Activated T-helper 2 cell treated with anti-CD3 and anti-CD28 coated beads, Interferon-gamma antibody, Interleukin-2, Interleukin-4, amounts not matched to agents 10 μg/mL and 5 μg/mL and 100 μg/mL, durations not matched to agents 14 hours and 24 hours and 36 hours (primary cell): ENCODE measurements at regions not wholly inside any gene's neighbourhood (a gene's known extent, or its start where the extent isn't known, plus 50 kb on each side); places are given as distances from the start of the nearest gene placed in this dataset.
"Not testable (repeated sequence)": the region's sequence is repeated elsewhere in the genome, so short reads cannot be mapped to it uniquely, and the experiment has no call there.

Experiments used
- DNase-seq: peaks from one replicate; pipeline ENCODE4 v3.0.0; 2021; ENCODE audit warnings: low spot score
- H3K27ac Mint-ChIP-seq: one replicate; pipeline ENCODE4 v1.8.0; 2021; ENCODE audit warnings: mixed read lengths
- H3K27me3 Mint-ChIP-seq: one replicate; pipeline ENCODE4 v1.8.0; 2021; ENCODE audit warnings: low read depth, mixed read lengths
- H3K36me3 Mint-ChIP-seq: one replicate; pipeline ENCODE4 v1.8.0; 2021; ENCODE audit warnings: low read depth, mixed read lengths
- H3K4me1 Mint-ChIP-seq: one replicate; pipeline ENCODE4 v1.8.0; 2021; ENCODE audit warnings: low read depth, mixed read lengths
- H3K4me3 Mint-ChIP-seq: one replicate; pipeline ENCODE4 v1.8.0; 2021; ENCODE audit warnings: low read depth, mild to moderate bottlenecking, moderate library complexity, mixed read lengths
- H3K9me3 Mint-ChIP-seq: one replicate; pipeline ENCODE4 v1.8.0; 2021; ENCODE audit warnings: mixed read lengths
- intact Hi-C: fragments of 100-400 bp; cut with micrococcal nuclease; formaldehyde crosslinking; loops from one replicate; pipeline ENCODE4 v1.15.1; 2023

DNA sequence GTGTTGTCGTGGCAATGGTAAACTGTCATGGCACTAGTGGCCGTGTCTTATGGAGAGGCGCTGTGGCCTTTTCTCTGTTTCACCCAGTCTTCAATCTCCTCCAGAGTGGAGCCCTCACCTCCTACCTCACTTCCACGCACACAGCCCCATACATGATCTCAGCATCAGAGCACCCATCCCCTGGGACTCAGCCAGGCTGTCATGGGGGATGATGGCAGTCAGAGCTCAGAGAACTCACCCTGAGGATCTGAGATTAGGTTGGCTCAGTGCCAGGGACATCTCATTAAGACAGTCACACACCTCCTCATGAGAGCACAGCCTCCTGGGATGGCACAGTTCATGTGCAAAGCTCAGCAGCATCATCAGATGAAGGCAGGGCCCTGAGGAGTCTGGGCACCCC lies 316.3 kb downstream of the ADGRD1 start:
- DNase-seq, intact Hi-C loops, H3K4me1 Mint-ChIP-seq, H3K4me3 Mint-ChIP-seq, H3K27ac Mint-ChIP-seq, H3K36me3 Mint-ChIP-seq, H3K9me3 Mint-ChIP-seq, H3K27me3 Mint-ChIP-seq: not testable (repeated sequence)

DNA sequence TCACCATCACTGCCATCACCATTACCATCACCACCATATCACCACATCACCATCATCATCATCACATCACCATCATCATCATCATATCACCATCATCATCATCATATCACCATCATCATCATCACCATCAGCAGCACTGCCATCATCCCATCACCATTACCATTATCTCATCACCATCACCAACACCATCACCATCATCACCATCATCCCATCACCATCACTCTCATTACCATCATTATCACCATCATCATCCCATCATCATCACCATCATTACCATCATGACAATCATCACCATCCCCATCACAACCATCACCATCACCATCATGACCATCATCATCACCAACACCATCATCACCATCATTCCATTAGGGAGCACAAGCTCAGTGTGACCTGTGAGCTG lies 318.0 kb downstream of the ADGRD1 start:
- no peak for DNase-seq
- H3K4me1 Mint-ChIP-seq: no peaks in the 10 kb centered on the region
- H3K36me3 Mint-ChIP-seq: no peaks in the 10 kb centered on the region
- H3K9me3 Mint-ChIP-seq: no peaks in the 10 kb centered on the region
- H3K27ac Mint-ChIP-seq: no peak overlapping the region
- H3K4me3 Mint-ChIP-seq: no peak overlapping the region
- no peaks in the 10 kb centered on the region for H3K27me3 Mint-ChIP-seq
- intact Hi-C loops: no loop called here

DNA sequence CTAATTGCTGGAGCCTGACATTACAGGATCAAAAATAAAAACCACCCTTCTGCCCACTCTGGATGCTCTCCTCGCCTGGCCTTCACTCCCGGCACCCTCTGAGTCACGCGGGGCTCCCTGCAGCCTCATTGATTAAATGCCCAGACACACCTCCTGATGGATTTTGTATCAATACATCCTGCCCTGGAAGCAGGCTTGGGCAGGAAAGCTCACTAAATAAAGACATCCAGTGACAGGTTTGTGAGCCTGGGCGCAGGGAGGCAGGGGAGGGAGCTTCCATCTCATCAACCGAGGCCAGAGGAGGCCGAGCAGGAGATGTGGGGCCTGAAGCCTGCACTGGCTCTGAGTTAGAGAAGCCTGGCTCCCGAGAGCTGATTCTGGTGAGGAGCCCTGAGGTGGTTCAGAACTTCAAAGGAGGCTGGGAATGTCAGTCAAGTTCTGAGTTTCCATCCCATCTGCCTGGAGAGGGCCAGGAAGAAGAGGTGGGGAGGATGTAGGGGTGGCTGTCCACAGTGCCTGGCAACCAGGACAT lies 318.6 kb downstream of the ADGRD1 start:
- intact Hi-C loops, H3K27ac Mint-ChIP-seq, H3K27me3 Mint-ChIP-seq, H3K9me3 Mint-ChIP-seq, H3K36me3 Mint-ChIP-seq, H3K4me1 Mint-ChIP-seq, H3K4me3 Mint-ChIP-seq, DNase-seq: not testable (repeated sequence)

DNA sequence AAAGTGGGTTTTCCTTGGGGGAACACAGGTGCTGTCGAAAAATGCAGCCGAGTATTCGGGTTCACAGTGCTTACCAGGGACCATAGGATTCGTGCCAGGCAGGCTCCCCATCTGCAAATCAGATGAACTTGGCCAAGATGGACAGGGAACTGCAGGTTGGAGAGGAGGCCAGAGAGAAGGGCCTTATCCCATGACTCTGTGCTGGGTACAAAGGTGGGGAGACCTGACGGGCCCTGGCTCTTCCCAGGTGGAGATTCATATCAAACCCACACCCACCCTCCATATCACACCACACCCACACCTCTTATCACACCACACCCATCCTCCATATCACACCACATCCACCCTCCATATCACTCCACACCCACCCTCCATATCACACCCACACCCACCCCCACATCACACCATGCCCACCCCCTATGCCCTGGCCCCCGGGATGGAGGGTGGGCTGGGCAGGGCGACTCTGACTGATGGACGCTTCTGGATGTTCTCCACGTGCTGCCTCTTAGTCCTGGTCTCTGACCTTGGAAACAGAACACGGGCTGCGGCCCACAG lies 319.7 kb downstream of the ADGRD1 start:
- H3K27ac Mint-ChIP-seq: no peak overlapping the region
- no peaks in the 10 kb centered on the region for H3K36me3 Mint-ChIP-seq
- H3K4me3 Mint-ChIP-seq: no peak overlapping the region
- intact Hi-C loops: no loop called here
- no peaks in the 10 kb centered on the region for H3K4me1 Mint-ChIP-seq
- no peaks in the 10 kb centered on the region for H3K9me3 Mint-ChIP-seq
- H3K27me3 Mint-ChIP-seq: no peaks in the 10 kb centered on the region
- no peak for DNase-seq

DNA sequence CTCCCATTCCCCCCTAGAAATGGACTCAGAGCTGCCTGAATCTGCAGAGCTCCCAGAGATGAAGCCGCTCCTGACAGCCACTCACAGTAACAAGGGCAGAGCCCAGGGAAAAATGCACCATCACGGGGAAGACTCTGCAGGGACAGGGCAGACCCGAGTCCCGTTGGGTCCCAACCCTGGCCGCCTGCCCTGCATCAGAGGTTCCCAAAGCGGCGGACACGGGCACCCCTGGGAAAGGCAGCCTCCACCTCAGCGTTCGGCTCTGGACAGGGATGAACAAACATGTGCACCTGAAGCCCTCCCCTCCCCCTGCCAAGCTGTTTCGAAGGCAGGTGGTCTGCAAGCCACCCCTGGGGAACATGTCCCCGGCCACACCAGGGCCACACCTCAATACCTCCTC lies 320.4 kb downstream of the ADGRD1 start:
- DNase-seq: no peak
- H3K27ac Mint-ChIP-seq: no peak overlapping the region
- H3K27me3 Mint-ChIP-seq: no peaks in the 10 kb centered on the region
- H3K4me1 Mint-ChIP-seq: no peaks in the 10 kb centered on the region
- no peaks in the 10 kb centered on the region for H3K9me3 Mint-ChIP-seq
- intact Hi-C loops: no loop called here
- no peak overlapping the region for H3K4me3 Mint-ChIP-seq
- H3K36me3 Mint-ChIP-seq: no peaks in the 10 kb centered on the region

DNA sequence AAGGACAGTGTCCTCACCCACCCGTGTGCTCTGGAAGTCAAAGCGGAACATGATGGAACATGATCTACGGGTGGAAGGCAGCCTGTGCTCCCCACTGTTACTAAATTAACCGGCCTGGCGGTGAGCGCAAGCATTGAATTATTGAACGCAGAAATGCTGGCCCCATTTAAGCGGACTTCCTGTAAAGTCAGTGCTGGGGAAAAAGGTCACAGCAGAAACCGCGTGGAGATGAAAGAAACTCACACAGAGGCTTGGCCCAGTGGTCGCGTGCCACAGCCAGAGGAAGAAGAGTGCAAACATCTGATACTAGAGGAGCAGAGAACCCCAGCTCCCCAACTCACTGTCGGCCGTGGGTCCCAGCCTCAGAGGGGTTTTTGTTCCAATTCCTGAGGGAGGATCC lies 321.2 kb downstream of the ADGRD1 start:
- no peaks in the 10 kb centered on the region for H3K4me1 Mint-ChIP-seq
- intact Hi-C loops: no loop called here

DNA sequence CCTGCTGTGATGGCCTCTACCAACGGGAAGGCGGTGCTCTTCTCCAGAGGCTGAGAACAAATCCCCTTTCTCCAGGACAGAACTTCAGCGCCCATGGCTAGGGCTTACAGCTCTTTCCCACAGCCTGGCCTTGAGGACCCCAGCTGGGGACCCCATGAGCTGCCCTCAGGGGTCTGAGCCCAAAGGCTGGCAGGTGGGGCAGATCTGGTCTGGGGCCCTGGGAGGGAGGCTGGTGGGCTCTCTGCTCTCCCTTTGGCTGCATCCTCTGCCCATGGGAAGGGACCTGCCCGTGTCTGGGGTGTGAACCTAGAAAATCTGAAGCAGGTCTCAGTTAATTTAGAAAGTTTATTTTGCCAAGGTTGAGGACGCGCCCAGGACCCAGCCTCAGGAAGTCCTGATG lies 322.1 kb downstream of the ADGRD1 start:
- Mint-ChIP-seq H3K27me3 (no peaks in the 10 kb centered on the region), H3K9me3 (no peaks in the 10 kb centered on the region), H3K36me3 (no peaks in the 10 kb centered on the region), H3K4me3 (no peak overlapping the region), H3K4me1 (no peaks in the 10 kb centered on the region), H3K27ac (no peak overlapping the region)
- DNase-seq: no peak
- intact Hi-C loops: no loop called here

More for the DNA sequence above, 321.2 kb downstream of the ADGRD1 start:
- no peaks in the 10 kb centered on the region for H3K9me3 Mint-ChIP-seq
- no peak overlapping the region for H3K4me3 Mint-ChIP-seq
- no peak for DNase-seq
- no peaks in the 10 kb centered on the region for H3K36me3 Mint-ChIP-seq
- H3K27ac Mint-ChIP-seq: no peak overlapping the region
- H3K27me3 Mint-ChIP-seq: no peaks in the 10 kb centered on the region

DNA sequence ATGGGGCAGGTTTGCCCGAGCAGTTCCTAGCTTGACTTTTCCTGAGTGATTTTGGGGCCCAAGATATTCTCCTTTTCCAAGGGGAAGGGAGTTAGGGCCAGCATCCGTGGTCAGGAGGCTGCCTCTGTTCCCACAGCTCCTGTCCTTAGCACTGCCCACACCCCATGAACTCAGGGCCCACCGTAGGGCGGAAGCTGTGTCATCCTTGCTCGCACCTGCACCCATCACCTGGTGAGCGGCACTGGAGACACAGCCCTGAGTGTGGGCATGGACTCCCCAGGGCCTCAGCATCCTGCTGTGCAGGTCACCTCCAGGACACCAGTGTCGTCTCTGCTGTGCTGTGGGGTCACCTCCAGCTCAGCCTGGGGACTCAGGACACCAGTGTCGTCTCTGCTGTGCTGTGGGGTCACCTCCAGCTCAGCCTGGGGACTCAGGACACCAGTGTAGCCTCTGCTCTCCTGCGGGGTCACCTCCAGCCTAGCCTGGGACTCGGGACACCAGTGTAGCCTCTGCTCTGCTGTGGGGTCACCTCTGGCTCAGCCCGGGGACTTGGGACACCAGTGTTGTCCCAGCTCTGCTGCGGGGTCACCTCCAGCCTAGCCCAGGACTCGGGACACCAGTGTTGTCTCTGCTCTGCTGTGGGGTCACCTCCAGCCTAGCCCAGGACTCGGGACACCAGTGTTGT lies 322.9 kb downstream of the ADGRD1 start:
- Mint-ChIP-seq H3K4me1 (no peaks in the 10 kb centered on the region), H3K9me3 (no peaks in the 10 kb centered on the region), H3K4me3 (no peak overlapping the region), H3K27ac (no peak overlapping the region), H3K27me3 (no peaks in the 10 kb centered on the region), H3K36me3 (no peaks in the 10 kb centered on the region)
- intact Hi-C loops: no loop called here
- DNase-seq: no peak

DNA sequence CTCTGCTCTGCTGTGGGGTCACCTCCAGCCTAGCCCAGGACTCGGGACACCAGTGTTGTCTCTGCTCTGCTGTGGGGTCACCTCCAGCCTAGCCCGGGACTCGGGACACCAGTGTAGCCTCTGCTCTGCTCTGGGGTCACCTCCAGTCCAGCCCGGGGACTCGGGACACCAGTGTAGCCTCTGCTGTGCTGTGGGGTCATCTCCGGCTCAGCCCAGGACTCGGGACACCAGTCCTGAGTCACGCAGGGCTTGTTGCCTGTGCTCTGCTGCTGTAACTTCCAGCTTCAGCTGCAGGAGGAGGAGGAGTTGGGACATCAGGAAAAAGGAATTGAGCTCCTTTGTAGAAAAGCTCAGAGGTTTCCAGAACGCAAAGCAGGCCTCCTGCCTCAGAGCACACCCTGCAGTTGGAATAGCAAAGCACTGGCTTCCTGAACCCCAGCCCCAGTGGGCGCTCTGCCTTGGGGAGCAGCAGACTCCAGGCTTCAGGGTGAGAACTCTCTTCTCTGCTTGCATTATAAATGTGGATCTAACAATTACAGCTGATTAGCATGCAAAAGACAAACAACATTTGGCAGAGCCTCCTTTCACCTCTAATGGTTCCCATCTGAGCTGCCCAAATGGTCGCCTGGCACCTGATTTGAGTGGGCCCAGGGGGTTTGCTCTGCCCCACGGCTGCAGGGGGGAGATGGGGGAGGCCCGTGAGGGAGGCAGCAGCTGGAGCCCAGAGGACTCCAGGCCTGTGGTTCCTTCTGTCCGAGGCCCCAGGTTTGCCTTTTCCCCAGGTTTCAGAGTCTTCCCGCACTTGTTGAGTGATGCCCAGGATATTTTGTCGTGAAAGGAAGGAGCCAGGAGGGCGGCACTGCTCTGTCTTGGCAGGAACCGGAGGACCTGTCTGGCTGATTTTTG lies 323.7 kb downstream of the ADGRD1 start:
- intact Hi-C loops, H3K4me1 Mint-ChIP-seq, H3K4me3 Mint-ChIP-seq, H3K27ac Mint-ChIP-seq, H3K27me3 Mint-ChIP-seq, H3K9me3 Mint-ChIP-seq, H3K36me3 Mint-ChIP-seq, DNase-seq: not testable (repeated sequence)

DNA sequence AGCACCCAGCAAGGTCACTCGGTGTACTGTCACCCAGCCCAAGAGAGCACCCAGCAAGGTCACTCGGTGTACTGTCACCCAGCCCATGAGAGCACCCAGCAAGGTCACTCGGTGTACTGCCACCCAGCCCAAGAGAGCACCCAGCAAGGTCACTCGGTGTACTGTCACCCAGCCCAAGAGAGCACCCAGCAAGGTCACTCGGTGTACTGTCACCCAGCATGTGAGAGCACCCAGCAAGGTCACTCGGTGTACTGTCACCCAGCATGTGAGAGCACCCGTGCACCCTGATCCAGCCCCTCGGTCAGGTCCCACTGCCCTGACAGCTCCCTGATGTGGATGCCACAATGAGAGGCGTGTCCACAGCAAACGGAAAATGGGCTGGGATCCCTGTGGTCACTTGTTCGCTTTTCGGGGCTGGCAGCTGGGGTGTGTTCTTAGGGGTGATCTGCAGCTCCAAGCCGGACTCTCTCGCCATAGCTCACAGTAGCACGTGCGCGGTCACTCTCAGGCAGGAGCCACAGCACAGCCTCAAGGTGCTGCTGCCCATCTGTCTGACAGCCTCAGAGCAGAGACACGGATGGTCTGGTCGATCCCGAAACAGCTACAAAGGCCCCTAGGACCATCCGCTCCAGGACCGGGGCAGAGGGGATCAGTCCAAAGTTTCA lies 324.9 kb downstream of the ADGRD1 start:
- H3K4me1 Mint-ChIP-seq, H3K9me3 Mint-ChIP-seq, H3K4me3 Mint-ChIP-seq, H3K36me3 Mint-ChIP-seq, H3K27me3 Mint-ChIP-seq, DNase-seq, intact Hi-C loops, H3K27ac Mint-ChIP-seq: not testable (repeated sequence)

DNA sequence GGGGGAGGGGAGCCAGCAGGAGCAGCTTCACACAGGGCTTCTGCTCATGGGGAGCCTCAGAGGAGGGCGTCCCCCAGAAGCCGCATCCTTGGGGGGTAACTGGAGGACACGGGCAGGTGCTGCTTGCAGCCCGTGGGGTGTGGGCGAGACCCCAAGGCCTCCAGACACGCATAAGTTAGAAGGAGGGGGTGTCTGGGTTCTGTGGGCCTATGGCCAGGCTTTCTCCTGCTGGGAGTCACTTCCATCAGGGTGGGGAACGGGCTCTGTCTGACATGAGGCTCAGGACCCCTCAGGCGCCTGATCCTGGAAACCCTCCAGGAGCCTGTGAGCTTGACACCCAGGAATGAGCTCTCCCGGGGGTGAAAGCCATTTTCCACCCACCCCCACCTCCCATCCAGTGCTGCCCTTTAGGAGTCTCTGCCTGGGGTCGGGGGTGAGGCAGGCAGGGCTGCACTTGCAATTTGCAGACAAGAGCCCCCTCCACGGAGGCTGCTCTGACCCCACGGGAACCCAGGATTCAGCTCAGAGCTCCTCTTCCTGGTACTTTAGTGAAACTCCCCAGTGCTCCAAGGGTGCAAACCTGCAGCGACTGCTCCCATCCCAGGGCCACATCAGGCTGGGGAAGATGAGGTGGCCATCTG lies 325.7 kb downstream of the ADGRD1 start:
- DNase-seq: no peak
- no peaks in the 10 kb centered on the region for H3K36me3 Mint-ChIP-seq

DNA sequence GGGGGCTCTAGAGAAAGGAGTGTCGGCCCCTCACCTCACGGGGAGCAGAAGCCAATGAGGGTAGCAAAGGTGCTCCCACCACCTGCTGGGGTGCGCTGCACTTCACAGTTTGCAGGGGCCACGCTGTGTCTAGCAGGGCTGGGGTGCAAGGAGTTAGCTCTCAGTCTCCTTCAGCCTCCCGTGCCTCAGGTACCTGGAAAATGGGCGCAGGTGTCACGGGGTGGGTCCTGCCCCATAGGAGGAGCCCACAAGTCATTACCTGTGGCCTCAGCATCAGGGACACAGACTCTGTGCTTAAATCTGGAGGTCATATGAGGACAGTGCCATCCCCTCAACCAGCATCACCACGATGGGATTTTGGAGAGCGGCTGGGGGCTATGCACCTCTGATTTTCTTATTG lies 326.7 kb downstream of the ADGRD1 start:
- DNase-seq: no peak
- Mint-ChIP-seq H3K4me3 (no peak overlapping the region), H3K27ac (no peak overlapping the region), H3K4me1 (no peaks in the 10 kb centered on the region), H3K27me3 (no peaks in the 10 kb centered on the region), H3K36me3 (no peaks in the 10 kb centered on the region), H3K9me3 (no peaks in the 10 kb centered on the region)
- intact Hi-C loops: no loop called here

More for the DNA sequence above, 325.7 kb downstream of the ADGRD1 start:
- Mint-ChIP-seq H3K27me3 (no peaks in the 10 kb centered on the region), H3K4me3 (no peak overlapping the region), H3K27ac (no peak overlapping the region), H3K9me3 (no peaks in the 10 kb centered on the region), H3K4me1 (no peaks in the 10 kb centered on the region)
- intact Hi-C loops: no loop called here
